Endothelial cell of hepatic sinusoid (primary cell): ENCODE measurements at regions not wholly inside any gene's neighbourhood (a gene's known extent, or its start where the extent isn't known, plus 50 kb on each side); places are given as distances from the start of the nearest gene placed in this dataset.
"Not testable (repeated sequence)": the region's sequence is repeated elsewhere in the genome, so short reads cannot be mapped to it uniquely, and the experiment has no call there.

Source experiments
- in situ Hi-C: cut with HindIII; loops from 2 replicates; pipeline ENCODE4 v1.10.0; 2017; ENCODE audit warnings: low sequenced_read_pairs

DNA sequence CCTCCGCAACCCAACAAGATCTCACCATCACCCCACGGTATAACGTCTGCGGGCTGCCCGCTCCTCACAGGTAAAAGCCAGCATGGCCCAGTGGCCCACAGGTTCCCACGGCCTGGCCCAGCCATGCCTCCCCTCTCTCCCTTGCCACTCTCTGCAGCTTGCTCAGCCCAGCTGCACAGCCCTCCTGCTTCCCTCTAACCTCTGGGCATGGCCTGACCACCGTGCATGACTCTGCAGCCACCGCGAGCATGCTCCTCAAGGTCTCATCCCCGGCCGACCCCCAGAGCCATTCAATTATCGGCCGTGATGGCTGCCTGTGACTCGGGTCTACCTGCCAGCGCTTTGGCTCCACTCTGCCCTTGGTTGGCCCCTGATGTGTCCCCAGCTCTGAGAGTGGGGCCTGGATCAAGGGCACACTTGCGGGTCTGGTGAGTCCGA lies 185.5 kb downstream of the CTTN start:
- in situ Hi-C loops = no loop called here

DNA sequence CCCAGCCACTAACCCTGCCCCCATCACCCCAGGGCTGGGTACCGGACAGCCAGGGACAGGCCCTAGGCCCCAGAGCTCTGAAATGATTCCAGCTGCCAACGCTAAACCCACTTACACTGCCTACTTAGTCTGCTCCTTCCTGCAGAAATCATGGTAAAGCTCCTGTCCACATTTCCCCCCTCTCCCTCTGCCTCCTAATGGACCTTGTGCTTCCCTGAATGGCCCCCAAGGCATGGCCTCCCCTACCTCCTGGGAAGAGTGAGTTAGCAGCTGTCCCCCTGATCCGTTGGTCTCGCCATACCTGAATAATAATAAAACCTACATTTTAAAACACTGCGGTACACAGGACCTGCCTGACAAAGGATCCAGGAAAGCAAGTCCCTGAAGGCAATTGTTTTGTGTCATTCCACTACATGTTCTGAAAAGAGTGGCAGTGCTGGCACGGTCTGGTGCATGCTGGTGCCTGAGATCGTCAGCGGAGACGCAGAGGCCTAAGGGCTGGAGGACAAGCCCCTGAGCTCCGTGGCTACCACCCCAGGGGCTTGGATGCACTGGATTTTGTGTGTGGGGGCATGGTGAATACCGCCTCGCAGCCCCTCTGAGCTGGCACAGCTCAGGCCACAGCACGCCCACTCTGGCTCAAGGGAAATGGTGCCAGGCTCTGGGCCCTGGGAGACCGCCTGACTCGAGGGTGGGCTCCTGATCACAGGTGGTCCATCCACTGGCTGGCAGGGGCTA lies 186.3 kb downstream of the CTTN start:
- in situ Hi-C loops = no loop called here

DNA sequence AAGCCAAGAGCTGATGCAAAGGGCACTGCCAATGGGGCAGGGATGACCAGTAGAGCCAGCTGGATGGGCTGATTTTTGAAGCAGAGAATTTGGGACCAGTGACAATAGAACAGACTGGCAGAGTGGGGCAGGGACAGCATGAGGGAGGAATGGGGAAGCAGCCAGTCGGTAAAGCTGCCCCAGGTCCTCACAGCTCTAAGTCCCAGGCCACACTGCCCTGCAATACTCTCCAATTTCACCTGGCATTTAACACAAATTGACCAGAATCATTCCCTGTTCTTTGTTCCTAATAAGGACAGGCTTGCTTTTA lies 186.9 kb downstream of the CTTN start:
- in situ Hi-C loops = no loop called here

DNA sequence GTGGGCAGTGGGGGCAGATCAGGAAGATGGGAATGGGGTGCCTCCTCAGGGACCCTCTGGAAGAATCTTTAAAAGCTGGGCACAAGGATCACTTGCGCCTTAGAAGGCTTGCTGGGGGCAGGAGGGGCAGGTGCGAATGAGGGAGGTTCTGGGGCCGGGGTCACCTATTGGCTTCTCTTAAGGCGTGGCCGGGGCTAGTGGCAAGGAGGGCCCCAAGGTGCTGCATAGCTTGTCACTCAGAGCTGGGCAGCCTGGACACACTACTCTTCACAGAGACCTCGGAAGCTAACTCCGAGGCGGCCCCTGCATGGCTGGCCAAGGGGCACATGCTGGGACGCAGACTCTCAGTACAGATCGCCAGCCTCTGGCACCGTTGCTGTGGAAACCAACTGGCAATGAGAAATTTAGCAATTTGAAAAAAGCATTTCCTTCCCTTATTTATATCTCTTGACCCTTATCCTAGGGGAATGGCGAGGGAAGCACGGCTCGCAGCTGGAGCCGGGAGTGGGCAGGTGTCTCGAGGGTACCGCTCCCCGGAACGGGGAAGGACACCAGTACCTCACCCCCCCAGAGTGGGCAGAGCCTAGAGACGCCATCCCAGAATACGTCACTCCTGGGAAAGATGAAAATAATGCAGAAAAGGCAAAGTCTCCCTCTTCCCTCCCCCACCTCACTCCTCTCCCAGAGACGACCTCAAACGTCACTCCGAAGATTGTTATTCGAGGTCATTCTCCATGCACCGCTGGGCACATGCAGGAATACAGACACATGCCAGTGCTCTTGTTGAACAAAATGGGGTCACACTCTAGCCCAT lies 188.1 kb downstream of the CTTN start:
- in situ Hi-C loops = no loop called here

DNA sequence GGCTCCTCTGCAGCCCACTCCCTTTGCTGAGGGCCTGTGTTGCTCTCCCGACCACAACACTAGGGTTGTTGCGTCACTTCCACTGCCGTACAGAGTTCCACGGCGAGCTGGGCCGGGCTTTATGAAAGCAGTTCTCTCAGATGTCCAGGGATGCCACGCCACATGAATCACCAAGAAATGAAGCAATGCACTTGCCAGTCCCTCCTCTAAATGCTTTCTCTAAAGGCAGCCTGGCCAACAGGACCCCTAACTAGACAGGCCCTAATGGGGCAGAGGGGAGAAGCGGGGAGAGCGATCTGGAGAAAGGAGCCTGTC lies 188.7 kb downstream of the CTTN start:
- in situ Hi-C loops = no loop called here

DNA sequence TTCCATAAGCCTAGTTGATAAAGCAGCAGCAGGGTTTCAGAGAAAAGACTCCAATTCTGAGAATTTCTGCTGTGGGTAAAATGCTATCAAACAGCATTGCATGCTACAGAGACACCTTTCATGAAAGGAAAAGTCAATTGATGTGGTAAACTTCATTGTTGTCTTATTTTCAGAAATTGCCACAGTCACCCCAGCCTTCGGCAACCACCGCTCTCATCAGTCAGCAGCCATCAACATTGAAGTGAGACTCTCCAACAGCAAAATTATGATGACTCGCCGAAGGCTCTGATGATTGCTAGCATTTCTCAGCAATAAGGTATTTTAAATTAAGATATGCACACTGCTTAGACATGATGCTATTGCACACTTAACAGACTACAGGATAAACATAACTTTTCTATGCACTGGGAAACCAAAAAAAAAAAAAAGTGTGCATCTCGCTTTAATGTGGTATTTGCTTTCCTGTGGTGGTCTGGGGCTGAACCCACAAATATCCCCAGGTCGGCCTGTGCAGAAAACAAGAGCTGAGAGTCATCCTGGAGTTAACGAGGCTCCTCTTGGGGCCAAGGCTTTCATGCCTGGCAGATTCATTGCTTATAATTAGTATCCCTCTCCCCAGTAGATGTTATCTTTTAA lies 192.1 kb downstream of the CTTN start:
- in situ Hi-C loops = no loop called here

DNA sequence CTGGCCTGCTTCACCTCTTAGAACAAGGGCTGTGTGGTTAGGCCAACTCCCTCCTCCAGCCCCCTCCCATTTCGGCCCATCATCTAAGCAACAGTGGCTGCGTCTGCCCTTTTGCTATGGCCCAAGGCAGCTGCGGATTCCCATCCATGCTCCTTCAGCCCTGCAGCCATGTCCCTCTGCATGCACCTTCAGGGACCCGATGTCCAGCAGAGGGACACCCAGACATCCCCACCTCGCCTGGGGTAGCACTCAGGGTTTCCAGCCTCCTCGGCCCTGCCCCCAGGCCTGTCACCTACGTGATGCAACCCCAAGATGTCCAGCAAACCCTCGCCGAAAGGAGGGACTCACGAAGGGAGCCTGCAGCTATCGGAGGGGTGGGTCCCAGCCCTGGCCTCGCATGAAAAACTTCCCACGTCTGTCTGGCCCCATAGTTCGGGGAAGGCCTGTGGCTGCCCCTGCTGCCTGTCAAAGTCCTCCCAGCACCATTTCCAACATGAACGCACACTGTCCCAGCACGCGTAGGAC lies 194.4 kb downstream of the CTTN start:
- in situ Hi-C loops = no loop called here

DNA sequence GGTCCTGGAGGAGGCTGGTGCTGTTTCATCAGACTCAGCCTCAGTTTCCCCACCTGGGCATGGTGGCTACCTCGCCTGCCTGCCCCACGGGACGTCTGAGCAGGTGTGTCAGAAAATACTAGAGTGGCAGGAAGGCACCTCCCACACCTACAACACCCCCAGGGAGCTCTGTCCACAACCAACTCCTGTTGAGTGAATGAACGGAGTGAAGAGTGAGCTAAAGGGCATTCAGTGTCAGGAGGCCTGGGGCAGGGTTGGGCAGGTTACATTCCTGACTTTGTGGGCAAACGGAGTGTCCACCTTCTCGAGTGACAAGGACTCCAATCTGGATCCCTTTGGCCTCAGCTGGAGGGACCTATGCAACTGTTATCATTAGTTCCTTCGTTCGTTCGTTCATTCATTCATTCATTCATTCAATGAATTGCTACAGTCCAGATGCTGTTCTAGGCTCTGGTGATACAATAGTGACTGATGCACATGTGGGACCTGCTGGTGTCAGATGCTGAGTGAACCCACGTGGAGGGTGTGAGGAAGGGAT lies 195.2 kb downstream of the CTTN start:
- in situ Hi-C loops = no loop called here

DNA sequence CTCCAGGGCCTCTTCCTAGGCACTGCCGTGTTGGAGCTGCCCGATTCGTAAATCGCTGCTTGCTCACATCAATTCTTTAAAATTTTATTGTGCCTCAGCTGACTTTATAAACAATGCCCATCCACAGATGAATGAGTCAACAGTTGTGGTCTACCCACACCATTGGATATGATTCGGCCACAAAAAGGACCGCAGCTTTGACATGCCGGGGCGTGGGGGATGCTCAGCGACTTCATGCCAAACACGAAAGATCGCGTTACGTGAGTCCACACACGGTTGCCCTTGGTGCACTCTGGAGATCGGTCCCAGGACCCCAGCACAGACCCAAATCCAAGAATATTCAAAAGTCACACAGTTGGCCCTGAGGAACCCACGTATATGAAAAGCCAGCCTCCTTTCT lies 195.7 kb downstream of the CTTN start:
- in situ Hi-C loops = no loop called here

DNA sequence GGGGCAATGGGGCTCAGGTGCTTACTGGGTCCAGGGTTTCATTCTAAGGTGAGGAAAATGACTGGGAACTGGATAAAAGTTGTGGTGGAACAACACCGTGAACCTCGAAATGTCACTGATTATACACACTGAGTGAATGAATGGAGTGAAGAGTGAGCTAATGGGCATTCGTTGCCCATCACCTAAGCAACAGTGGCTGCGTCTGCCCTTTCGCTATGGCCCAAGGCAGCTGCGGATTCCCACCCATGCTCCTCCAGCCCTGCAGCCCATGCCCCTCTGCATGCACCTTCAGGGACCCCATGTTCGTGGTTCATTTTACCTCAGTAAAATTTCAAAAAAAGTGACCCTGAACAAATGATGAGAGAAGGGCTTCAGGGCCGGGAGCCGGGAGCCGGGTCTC lies 196.3 kb downstream of the CTTN start:
- in situ Hi-C loops = no loop called here

DNA sequence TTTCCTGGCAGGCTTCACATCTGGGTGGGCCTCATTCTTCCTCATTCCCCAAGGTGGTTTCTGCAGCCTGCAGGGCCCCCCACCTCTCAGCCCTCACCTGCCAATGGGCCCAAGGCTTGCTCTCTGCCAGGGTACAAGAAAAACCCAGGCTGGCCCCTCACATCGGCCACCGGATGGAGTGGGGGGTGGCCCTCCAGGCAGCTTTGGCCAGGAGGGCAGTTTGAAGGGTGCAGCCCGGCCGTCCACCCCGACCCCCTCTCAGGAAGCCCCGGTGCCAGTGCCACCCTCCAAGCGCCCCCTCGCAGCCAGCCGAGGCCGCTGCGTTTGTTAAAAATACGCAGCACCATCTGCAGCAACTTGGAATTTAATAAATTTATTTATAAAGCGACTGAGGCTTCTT lies 196.7 kb downstream of the CTTN start:
- in situ Hi-C loops = no loop called here

DNA sequence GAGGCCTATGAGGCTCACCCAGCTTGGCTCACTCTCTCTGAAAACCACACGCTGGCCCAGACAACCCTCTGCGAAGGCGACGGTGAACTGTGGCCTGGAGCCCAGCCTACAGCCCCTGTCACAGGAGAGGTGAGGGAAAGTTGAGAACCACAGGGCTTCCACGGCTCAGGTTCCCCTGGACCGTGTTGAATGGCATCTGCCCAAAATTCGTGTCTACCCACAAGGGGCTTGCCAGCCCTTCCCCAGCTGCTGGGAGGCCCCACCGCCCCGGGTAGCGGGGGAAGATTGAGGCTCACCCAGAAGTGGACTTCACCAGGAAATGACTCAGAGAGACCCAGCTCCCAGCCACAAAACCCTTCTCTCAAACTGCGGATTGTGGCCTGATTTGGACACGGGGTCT lies 197.1 kb downstream of the CTTN start:
- in situ Hi-C loops = no loop called here

DNA sequence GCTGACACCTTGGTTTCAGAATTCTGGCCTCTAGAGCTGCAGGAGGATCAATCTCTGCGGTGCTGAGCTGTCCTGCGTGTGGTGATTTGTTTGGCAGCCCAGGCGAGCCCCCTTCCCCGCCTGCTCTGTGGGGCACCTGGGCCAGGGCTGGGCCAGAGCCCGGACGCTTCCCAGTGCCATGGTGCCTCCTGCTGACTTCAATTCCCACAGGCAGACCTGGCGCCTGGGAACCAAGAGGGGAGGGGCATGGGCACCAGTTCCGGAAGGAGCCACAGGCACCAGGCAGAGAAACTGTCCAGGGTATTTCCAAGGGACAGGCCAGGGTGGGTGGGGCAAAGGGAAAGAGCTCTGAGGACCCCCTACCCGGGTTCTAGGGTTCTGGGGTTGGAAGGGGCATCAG lies 197.8 kb downstream of the CTTN start:
- in situ Hi-C loops = no loop called here

DNA sequence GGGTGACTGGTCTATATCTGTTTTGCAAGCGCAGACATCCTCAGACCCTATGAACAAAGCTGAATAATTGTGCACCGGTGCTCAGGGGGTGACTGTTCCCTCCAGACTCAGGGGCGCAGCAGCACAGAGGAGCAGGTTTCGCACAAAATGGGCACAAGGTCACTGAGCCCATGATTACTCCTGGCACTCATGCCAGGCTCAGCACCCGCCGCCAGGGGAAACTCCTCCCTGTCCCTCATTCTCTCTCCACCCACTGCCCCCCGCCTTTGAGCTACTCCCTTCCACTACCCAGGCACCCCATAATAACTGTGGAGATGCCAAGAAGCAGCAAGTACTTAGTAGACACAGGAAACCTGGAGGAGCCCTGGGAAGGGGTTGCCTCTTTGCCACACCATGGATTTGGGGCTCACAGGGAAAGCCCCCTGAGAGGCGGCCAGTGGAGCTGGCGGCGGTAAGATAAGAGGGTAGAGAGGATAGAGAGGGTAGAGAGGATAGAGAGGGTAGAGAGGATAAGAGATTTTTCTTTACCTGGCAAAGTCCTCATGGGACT lies 198.8 kb downstream of the CTTN start:
- in situ Hi-C loops = no loop called here

DNA sequence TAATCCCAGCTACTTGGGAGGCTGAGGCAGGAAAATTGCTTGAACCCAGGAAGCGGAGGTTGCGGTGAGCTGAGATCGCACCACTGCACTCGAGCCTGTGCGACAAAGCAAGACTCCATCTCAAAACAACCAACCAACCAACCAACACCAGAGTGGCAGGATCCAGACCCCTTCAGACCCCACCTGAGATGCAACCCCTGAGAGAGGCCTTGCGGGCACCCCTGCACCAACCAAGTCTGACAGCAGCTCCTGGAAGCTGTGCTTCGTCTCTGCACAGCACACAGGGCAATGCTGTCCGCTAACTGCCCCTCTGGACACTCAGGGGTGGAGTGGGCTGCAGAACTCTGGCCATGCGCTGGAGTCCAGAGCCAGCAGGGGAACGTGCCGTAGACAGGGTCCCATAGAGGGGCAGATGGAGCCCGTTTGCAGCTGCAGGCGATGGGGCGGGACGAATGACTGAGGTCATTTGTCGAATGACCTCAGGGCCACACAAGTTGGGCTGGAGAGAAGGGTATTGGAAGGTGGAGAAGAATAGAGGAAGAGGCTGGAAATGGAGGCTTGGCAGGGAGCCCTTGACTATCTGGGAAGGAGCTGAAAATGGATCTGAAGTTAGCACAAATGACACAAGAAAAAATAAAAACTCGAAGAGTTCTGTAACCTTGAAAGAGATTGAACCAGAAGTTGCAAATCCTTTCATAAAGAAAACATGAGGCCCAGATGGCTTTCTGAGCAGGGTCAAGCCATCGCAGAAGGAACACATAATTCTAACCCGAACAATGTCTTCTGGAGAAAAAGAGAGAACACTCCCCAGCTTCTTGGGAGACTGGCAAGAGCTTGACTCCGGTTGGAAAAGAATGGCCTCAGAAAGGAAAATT lies 199.7 kb downstream of the CTTN start:
- in situ Hi-C loops = no loop called here

DNA sequence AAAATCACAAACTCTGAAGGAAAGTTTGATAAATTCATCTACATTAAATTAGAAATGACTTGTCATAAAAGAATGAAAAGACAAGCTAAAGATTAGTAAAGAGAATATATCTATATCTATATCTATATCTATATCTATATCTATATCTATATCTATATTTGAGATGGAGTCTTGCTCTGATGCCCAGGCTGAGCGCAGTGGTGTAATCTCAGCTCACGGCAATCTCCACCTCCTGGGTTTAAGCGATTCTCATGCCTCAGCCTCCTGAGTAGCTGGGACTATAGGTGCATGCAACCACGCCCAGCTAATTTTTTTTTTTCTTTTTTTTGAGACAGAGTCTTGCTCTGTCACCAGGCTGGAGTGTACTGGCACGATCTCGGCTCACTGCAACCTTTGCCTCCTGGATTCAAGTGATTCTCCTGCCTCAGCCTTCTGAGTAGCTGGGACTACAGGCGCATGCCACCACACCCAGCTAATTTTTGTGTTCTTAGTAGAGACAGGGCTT lies 202.6 kb downstream of the CTTN start:
- in situ Hi-C loops = not testable (repeated sequence)

DNA sequence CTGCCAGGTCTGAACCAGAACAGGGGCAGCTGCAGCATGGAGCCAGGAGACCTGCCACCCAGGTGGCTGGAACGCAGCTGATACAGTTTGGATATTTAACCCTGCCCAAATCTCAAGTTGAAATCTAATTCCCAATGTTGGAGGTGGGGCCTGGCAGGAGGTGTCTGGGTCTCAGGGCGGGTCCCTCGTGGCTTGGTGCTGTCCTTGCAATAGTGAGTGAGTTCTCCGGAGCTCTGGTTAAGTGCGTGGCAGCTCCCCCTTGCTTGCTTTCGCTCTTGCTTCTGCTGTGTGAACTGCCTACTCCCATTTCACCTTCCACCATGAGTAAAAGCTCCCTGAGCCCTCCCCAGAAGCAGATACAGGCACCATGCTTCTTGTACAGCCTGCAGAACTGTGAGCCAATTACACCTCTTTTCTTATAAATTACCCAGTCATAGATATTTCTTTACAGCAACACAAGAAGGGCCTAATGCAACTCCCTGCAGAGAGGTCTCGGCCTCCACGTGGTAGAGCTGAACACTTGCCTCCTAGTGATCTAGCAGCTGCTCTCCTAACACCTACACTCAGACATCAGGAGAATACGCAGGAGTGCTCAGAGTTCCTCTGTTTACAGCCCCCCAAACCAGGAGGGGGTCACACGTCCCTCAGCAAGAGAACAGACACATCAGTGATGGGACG lies 203.7 kb downstream of the CTTN start:
- in situ Hi-C loops = no loop called here

DNA sequence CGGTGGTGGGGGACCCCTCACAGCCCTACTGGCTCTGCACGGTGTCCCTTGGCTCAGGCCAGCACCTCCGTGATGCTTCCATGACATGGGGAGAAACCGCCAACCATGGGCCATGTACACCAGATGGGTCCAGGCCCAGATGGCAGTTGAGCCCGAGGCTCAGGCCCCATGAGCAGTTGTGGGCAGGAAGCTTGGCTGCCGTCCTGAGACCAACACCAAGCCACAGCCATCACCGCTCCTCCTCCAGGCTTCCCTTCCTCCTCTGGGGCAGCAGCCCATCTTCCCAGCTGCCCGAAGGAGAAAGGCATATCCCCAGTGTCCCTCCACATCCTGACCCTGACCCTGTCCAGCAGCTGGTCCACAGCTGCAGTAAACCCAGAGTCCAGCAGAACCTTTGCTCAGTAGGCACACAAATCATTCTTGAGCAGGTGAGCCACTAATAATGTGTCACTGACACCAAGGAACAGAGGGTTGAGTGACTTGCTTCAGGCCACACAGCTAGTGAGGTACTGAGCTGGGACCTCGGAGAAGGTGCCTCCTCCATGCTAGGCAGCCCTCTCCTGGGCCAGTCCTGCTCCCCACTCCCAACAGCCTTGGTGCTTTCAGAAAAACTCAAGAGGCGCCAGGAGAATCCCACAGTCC lies 204.9 kb downstream of the CTTN start:
- in situ Hi-C loops = no loop called here

DNA sequence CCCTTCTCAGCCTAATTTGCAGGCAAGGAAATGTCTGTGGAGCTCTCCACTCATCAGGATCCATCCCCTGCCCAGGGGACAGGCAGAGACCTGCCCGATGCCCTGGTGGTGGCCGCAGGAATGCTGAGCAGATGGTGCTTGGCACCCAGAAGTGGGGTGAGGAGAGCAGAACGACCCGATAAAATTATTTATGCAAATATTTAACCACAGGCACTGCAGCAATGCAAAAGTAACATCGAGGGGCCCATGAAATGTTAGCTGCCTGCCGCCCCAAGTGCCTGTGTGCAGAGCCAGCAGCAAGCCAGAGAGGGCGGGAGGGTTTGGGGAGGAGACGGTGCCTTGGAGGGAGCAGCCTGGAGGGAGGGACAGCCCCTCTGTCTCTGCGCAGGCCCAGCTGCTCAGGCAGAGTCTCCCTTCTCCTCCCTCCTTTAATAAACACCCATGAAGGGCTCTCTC lies 205.5 kb downstream of the CTTN start:
- in situ Hi-C loops = no loop called here
